ENCODE measurements at regions not wholly inside any gene's neighbourhood (a gene's known extent, or its start where the extent isn't known, plus 50 kb on each side); places are given as distances from the start of the nearest gene placed in this dataset.
"Not testable (repeated sequence)": the region's sequence is repeated elsewhere in the genome, so short reads cannot be mapped to it uniquely, and the experiment has no call there.

GRCh38 chr13:40345654-40346372 lies 320.6 kb downstream of the FOXO1 start:
- no peak for DNase-seq

DNA sequence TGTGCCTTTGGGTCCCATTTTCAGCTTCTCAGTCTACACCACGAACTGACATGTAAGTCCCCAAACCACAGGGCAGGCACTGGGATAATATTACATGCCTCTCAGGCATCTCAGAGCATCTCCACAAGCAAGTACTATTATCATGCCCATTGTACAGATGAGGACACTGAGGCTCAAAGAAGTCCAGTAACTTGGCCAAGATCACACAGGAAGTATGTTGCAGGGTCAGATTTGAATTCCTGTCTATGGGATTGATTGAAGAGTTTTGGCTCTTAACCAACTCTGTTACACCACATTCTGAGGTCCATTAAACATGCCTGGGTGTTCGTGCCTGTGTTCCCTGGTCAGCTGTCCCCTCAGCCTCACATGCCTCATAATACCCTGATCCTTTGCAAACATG lies 319.8 kb downstream of the FOXO1 start:
- DNase-seq, result no peak

GRCh38 chr13:40348096-40348679 lies 318.3 kb downstream of the FOXO1 start:
- DNase-seq, result no peak

DNA sequence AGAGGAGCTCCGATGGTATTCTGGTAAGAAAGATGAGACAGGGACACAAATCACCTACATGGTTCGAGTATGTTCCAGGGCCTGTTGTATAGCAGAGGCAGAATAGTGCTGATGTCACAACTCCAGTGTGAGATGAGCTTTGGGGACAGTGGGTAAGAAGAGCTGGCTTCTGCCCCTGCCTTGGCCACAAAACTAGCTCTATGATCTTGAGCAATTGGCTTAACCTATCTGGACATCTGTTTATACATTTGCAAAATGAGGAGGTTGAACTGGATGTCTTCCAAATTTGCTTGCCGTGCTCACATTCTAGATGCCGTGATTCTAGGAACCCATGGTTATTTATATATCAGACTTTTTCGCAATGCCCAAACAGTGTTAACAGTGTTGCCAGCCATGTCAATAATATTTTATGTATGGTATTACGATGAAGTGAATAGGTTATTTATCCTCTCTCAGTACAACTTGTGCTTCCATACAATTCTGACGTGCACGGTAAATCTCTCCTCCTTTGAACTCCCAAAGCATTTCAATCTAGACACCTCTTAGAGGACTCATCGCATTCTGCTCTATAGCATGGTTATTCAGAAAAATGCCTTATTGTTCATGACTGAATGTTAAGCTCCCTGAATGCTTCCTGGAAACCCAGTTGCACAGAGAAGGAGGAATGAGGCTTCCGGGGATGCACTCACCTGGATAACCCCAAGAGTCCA lies 316.0 kb downstream of the FOXO1 start:
- DNase-seq, result no peak

- DNase-seq, result no peak
These were observed 314.7 kb downstream of the FOXO1 start for GRCh38 chr13:40351537-40352379.

GRCh38 chr13:40352380-40352778 lies 314.1 kb downstream of the FOXO1 start:
- DNase-seq, result no peak

DNA sequence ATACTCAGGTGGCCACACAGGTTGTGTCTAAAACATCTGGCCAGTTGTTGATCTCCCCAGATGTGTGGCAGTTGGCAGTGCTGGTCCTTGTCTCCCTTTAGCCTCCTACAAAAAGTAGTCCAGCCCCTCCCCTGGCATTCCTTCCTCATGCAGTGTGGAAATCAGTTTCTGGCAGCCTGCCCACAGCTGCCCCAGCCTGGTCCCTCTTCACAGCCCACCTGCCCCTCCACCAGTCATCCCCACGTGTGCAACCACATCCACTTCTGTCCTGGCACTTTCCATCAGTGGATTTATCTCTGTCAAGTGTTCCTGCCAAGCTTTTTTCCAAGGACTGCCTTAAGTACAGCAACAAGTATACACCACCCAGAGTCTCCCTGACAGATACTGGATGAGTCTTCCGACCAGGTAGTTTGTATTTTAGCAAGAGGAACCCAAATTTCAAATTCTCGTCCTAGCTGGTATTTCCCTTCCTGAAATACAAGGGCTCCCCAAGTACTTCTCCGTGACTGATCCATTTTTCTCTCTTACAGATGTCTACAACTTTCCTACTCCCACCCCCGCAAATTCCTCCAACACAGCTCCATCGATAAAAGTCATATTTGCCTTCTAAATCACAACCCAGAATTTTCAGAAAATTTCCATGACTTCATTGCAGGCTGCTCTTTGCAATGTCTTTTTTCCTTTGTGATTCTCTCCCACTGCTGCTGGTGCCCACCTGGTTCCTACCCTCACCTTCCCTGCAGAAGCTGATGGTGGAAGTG lies 313.5 kb downstream of the FOXO1 start:
- DNase-seq, result no peak

GRCh38 chr13:40355126-40355724 lies 311.2 kb downstream of the FOXO1 start:
- no peak for DNase-seq

DNA sequence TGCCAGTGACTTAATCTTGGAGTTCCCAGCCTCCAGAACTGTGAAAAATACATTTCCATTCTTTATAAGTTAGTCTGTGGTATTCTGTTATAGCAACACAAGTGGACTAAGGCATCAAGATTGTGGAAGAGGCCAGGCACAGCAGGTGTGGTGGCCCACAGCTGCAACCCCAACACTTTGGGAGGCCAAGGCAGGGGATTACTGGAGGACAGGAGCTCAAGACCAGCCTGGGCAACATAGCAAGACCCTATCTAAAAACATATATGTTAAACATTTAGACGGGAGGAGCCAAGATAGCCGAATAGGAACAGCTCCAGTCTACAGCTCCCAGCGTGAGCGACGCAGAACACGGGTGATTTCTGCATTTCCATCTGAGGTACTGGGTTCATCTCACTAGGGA lies 310.4 kb downstream of the FOXO1 start:
- DNase-seq, result no peak

GRCh38 chr13:40356458-40356857 lies 310.0 kb downstream of the FOXO1 start:
- not testable (repeated sequence) for DNase-seq

GRCh38 chr13:40362502-40362901 lies 303.9 kb downstream of the FOXO1 start:
- DNase-seq, result no peak

DNA sequence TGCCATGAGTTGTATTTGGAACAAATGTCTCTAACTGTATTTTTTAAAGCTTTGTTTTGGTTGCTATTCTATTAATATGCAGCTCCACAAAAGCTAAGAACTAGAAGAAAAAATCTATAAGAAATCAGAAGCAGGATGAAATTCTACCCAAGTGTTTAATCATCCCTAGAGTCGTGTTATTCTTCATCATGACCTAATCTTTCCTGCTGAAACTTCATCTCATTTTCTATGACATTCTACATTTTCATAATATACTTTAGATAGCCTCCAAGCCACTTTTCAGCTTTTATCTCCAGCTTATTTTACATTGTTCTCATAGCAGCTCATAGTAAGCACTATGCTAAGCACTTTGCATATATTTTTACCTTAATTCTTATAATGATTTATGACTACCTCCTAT lies 302.8 kb downstream of the FOXO1 start:
- no peak for DNase-seq

DNA sequence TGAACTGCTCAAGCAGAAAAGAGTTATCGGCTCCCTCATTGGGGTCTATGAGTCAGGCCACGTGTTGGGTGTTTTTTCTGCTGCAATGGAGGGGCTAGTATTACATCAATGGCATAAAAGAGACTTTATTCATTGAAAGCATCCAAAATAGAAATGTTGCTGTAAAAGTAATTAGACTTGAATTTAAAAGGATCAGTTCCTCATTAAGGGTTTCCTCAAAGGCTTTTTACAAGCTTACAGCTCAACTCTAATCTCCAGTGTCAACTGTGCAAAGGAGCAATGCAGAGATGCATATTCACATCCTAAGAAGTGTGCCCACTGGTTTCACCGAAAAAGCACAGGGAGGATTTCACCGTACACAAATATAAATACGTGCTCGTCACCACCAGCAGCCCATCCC lies 300.3 kb downstream of the FOXO1 start:
- no peak for DNase-seq

DNA sequence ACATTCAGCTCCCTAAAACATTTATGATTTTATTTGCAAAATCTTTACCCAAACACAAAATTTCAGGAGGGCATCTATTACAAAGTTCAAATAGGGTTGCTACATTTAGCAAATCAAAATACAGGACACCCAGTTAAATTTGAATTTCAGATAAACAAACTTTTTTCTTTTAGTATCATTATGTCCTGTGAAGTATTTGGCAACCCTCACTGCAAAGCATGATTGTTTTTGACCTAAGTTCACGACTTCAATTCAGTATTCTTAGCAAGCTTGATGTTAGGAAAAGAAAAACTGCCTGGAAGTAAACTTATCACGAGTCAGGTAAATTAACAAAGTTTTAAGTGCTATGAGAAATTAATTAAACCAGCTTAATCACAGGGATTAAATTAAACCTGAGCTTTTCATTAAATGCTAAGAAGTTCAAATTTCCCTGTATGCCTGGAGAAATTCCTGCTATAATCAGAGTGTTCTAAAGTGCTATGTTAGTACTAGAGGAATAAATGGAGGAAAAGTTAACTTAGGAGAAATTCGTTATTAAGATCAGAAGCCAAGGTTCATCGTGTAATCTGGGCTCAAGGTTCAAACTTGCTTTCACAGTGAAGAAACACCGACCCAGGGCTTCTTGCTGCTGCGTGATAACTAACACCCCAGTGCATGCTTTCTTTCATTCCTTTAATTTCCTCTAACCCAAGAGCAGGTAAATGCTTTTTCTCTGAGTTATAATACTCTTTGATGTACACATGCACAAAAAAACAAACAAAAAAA lies 298.1 kb downstream of the FOXO1 start:
- no peak for DNase-seq

GRCh38 chr13:40370661-40371060 lies 295.8 kb downstream of the FOXO1 start:
- DNase-seq, result no peak

GRCh38 chr13:40371531-40372125 lies 294.8 kb downstream of the FOXO1 start:
- no peak for DNase-seq

DNA sequence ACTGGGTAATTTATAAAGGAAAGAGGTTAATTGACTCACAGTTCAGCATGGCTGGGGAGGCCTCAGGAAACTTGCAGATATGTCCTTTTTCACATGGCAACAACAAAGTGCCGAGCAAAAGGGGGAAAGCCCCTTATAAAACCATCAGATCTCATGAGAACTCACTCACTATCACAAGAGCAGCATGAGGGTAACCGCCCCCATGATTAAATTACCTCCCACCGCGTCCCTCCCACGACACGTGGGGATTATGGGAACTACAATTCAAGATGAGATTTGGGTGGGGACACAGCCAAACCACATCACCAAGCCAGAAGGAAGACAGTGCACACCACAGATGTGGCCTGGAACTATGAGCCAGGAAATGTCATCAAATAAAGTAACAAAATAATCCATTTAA lies 292.8 kb downstream of the FOXO1 start:
- not testable (repeated sequence) for DNase-seq

GRCh38 chr13:40375489-40376171 lies 290.8 kb downstream of the FOXO1 start:
- no peak for DNase-seq

DNA sequence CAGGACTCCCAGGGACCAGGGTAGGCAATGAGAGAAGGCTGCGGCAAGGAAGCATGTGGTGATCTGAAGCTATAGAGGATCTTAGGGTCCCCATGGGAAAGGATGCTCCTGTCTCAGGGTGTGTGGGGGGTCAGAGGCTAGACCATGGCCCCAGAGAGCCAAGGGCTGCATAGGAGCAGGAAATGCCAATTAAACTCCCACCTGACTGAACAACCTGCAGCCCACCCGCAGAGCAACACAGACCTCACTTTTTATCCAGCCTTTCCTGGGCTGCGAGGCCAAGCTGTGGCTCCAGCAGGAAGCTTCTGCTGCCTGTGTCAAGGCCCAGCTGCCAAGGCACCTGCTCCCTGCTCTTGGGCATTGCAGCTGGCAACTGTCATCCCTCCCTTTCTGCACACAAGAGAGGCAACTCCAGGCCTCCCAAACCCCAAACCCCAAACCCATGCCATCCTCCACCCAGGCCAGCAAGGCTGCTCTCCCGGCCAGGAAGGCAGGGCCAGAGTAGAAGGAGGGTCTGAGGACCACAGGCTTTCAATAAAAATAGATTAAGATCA lies 290.1 kb downstream of the FOXO1 start:
- no peak for DNase-seq
